ENCODE measurements at regions not wholly inside any gene's neighbourhood (a gene's known extent, or its start where the extent isn't known, plus 50 kb on each side); places are given as distances from the start of the nearest gene placed in this dataset.

GRCh38 chr2:88870267-88870839 lies 178.9 kb downstream of the RPIA start:
- no peak for TF ChIP-seq POLR2A (IDR thresholded peaks at IDR 0.05)
- TF ChIP-seq CTCF (IDR thresholded peaks at IDR 0.05) = no peak
